Keratinocyte (primary cell): ENCODE measurements at regions not wholly inside any gene's neighbourhood (a gene's known extent, or its start where the extent isn't known, plus 50 kb on each side); places are given as distances from the start of the nearest gene placed in this dataset.

ENCODE experiments used
- DNase-seq: peaks from one replicate; pipeline ENCODE4 v3.0.0-alpha.2; 2011; ENCODE audit warnings: low read depth, missing footprints, low spot score
- FAIRE-seq: peaks from 2 replicates; lab custom pipeline; 2011; peaks lifted over from hg19 to GRCh38; lab: Jason Lieb, UNC
- H2AFZ ChIP-seq: 2 replicates; pipeline ENCODE4 v1.6.0; 2012; ENCODE audit warnings: low read length, control low read depth, inconsistent platforms; ENCODE audit not compliant: control insufficient read depth
- H3K27ac ChIP-seq: 2 replicates; pipeline ENCODE4 v1.5.1; 2011; ENCODE audit warnings: low read length; ENCODE audit not compliant: control insufficient read depth, insufficient read depth
- H3K27me3 ChIP-seq: 3 replicates; pipeline ENCODE4 v1.6.0; 2011; ENCODE audit warnings: low read length; ENCODE audit not compliant: control insufficient read depth, insufficient read depth; ENCODE audit errors: extremely low read depth
- H3K36me3 ChIP-seq, 2 experiments: 2 replicates in 1 of 2; 3 replicates in 1 of 2; pipeline ENCODE4 v1.5.1; 2011; ENCODE audit warnings: low read length in 2 of 2, mild to moderate bottlenecking in 1 of 2; ENCODE audit not compliant: control insufficient read depth in 2 of 2, insufficient read depth in 2 of 2; ENCODE audit errors: extremely low read depth in 1 of 2
- H3K4me1 ChIP-seq: 3 replicates; pipeline ENCODE4 v1.5.1; 2011; ENCODE audit warnings: low read length; ENCODE audit not compliant: control insufficient read depth, insufficient read depth; ENCODE audit errors: extremely low read depth
- H3K4me2 ChIP-seq: 3 replicates; pipeline ENCODE4 v1.6.0; 2011; ENCODE audit warnings: low read depth, low read length; ENCODE audit not compliant: control insufficient read depth, insufficient read depth; ENCODE audit errors: extremely low read depth
- H3K4me3 ChIP-seq, 3 experiments: fragments of 200-600 bp in 1 of 3; sonication (generic) in 1 of 3; 2 replicates in 2 of 3; 3 replicates in 1 of 3; pipeline ENCODE4 v1.5.1; 2011 to 2016; ENCODE audit warnings: low read length in 3 of 3, mild to moderate bottlenecking in 3 of 3, control low read depth in 2 of 3, inconsistent platforms in 1 of 3, low read depth in 1 of 3, mixed read lengths in 1 of 3, mixed run types in 1 of 3, moderate library complexity in 1 of 3; ENCODE audit not compliant: control insufficient read depth in 2 of 3, insufficient read depth in 2 of 3; ENCODE audit errors: extremely low read depth in 1 of 3
- H3K79me2 ChIP-seq: 2 replicates; pipeline ENCODE4 v1.6.0; 2012; ENCODE audit warnings: low read length; ENCODE audit not compliant: control insufficient read depth, insufficient read depth
- H3K9ac ChIP-seq: 3 replicates; pipeline ENCODE4 v1.6.0; 2011; ENCODE audit warnings: low read length; ENCODE audit not compliant: control insufficient read depth, insufficient read depth; ENCODE audit errors: extremely low read depth
- H3K9me1 ChIP-seq: 3 replicates; pipeline ENCODE4 v1.6.0; 2011; ENCODE audit warnings: low read length; ENCODE audit not compliant: control insufficient read depth, insufficient read depth; ENCODE audit errors: extremely low read depth
- H3K9me3 ChIP-seq: 2 replicates; pipeline ENCODE4 v1.5.1; 2012; ENCODE audit warnings: low read depth, low read length; ENCODE audit not compliant: control insufficient read depth
- H4K20me1 ChIP-seq: 3 replicates; pipeline ENCODE4 v1.6.0; 2011; ENCODE audit warnings: low read length; ENCODE audit not compliant: control insufficient read depth, insufficient read depth; ENCODE audit errors: extremely low read depth
- CTCF ChIP-seq, 3 experiments: IDR thresholded peaks in 1 of 3; conservative IDR thresholded peaks in 1 of 3; optimal IDR thresholded peaks in 1 of 3; 2 replicates in 2 of 3; 3 replicates in 1 of 3; pipeline versions ENCODE3 to v1.5.1; 2011; ENCODE audit warnings: low read length in 3 of 3, mild to moderate bottlenecking in 3 of 3, moderate library complexity in 2 of 3, control low read depth in 1 of 3, inconsistent platforms in 1 of 3; ENCODE audit not compliant: insufficient read depth in 2 of 3; ENCODE audit errors: extremely low read depth in 1 of 3
- EZH2 ChIP-seq: IDR thresholded peaks from one replicate; pipeline ENCODE4 v1.6.1; 2012; ENCODE audit warnings: inconsistent platforms, mild to moderate bottlenecking, low read length, moderate library complexity
- dilution Hi-C: fragments of 300-500 bp; cut with MboI; formaldehyde crosslinking; loops from one replicate; pipeline ENCODE4 v1.7.0; 2020; ENCODE audit warnings: low sequenced_read_pairs; ENCODE audit not compliant: extremely low pct_ligation_motif_present

DNA sequence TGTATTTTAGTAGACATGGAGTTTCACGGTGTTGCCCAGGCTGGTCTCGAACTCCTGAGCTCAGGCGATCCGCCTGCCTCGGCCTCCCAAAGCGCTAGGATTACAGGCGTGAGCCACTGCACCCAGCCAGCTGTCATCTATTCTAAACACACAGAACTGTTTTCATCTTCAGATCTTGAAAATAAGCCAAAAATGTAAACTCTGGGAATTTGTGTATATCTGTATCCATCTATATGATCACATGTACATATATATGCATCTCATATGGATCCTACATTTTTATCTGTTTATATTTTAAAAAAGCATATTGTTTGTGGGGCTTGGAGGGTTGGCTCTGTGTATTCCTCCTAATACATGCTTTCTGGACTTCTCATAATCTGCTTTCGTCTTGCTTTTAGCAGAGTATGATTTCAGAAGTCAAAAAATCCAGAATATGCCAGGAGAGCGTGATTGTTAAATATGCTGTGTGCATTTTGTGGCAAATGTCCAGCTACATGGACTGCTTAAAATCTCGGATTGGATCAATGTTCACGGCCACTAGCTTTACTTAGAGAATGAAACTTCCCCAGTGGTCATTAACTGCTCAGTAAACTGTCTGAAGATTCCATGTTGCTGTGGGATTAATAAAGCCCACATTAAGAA, 274.4 kb upstream of the IRX1 start:
- Histone ChIP-seq H3K9me1 (no peaks in the 10 kb centered on the region), H3K4me2 (no peak overlapping the region), H3K27me3 (no peaks in the 10 kb centered on the region), H3K4me1 (peaks cover 14% of the 10 kb centered on the region), H3K4me3 (no peak overlapping the region), H3K36me3 (no peaks in the 10 kb centered on the region), H4K20me1 (no peaks in the 10 kb centered on the region), H3K27ac (no peak overlapping the region), H3K9me3 (no peaks in the 10 kb centered on the region), H2AFZ (no peak overlapping the region), H3K79me2 (no peaks in the 10 kb centered on the region), H3K9ac (no peak overlapping the region)
- dilution Hi-C loops = no loop called here
- TF ChIP-seq EZH2 (no peak), CTCF (optimal IDR thresholded peaks at IDR 0.05 in 1 of 3, IDR thresholded peaks at IDR 0.05 in 1 of 3, conservative IDR thresholded peaks at IDR 0.05 in 1 of 3; ENCODE audit: extremely low read depth in 1 of 3, insufficient read depth in 2 of 3, low read length in 3 of 3) (no peak)
- FAIRE-seq (no peak), DNase-seq (no peak)

DNA sequence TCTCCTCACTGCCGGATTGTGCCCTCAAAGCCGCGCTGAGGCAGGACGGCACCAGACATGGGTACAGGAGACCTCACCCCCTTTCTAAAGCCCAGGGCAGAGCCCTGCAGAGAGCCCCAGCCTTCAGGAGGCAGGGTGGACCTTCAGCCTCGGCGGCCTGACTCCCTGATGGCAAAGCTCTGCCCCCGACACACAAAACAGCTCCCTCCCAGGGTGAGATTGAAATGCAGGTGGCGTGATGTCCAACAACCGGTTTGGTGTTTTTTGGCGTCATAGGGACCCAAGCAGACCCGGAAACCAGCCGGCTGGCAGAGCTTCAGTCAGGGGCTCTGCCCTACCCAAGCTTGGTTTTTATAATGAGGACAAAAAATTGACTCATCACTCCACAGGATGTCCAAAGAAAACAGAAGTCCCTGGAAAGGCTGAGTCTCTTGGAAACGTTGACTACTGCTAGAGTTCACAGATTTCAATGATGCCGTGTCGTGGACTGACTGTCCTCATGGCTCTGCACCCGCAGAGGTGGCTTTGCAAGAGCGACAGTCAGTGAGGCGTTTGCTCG, 275.2 kb upstream of the IRX1 start:
- no peaks in the 10 kb centered on the region for H3K9me1 ChIP-seq
- no peak for FAIRE-seq

More for the DNA sequence above, 275.2 kb upstream of the IRX1 start:
- no peak overlapping the region for H2AFZ ChIP-seq
- no peaks in the 10 kb centered on the region for H4K20me1 ChIP-seq
- dilution Hi-C loops = no loop called here
- H3K9ac ChIP-seq = no peak overlapping the region
- H3K27me3 ChIP-seq = no peaks in the 10 kb centered on the region
- H3K36me3 ChIP-seq = no peaks in the 10 kb centered on the region
- no peaks in the 10 kb centered on the region for H3K79me2 ChIP-seq
- TF ChIP-seq EZH2 (no peak), CTCF (optimal IDR thresholded peaks at IDR 0.05 in 1 of 3, IDR thresholded peaks at IDR 0.05 in 1 of 3, conservative IDR thresholded peaks at IDR 0.05 in 1 of 3; ENCODE audit: extremely low read depth in 1 of 3, insufficient read depth in 2 of 3, low read length in 3 of 3) (no peak)
- H3K27ac ChIP-seq = no peak overlapping the region
- H3K4me2 ChIP-seq = no peak overlapping the region
- no peak overlapping the region for H3K4me3 ChIP-seq
- no peak for DNase-seq
- H3K9me3 ChIP-seq = no peaks in the 10 kb centered on the region
- peaks cover 9% of the 10 kb centered on the region for H3K4me1 ChIP-seq
